ENCODE measurements at regions not wholly inside any gene's neighbourhood (a gene's known extent, or its start where the extent isn't known, plus 50 kb on each side); places are given as distances from the start of the nearest gene placed in this dataset.

DNA sequence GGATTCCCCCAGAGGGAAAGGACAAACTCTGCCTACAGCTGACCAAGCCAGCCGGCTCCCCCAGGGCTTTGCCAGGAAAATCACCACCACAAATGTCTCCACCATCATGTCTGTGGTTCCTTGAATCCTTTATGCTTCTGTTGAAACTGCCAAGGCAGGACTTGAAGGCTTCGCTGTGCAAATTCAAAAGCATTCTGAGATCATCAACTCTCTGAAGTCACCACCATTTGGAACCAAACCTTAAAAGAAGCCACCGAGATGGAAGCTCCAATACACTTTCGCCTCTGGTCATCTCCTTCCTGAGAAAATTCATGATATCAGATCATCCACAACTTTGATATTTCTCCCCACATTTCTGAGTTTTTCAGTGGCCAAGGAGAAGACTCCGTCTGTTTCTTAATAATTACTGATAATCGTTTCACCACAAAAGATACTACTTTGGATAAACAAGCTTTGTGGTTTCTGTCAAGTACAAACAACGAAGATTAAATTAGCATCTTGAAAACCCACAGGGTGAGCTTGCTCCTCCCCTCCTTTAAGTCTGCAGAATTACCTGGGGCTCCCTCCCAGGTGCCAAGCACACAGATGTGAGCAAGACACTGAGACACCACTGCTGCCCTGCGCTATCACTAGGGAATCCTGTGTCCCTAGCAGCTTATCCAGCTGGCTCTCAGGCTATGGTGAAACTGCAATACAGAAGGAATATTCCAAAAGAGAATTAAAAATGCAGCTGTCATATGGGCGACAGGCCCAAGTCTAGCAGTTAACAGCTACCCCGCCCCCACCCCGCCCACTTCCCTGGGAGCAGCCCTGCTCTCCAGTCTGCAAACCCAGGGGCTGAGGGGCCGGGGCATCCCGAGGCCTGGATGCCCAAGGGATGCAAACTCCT is 125.0 kb upstream of the TBL1X start (continued):
- TF ChIP-seq, protein P1, sequence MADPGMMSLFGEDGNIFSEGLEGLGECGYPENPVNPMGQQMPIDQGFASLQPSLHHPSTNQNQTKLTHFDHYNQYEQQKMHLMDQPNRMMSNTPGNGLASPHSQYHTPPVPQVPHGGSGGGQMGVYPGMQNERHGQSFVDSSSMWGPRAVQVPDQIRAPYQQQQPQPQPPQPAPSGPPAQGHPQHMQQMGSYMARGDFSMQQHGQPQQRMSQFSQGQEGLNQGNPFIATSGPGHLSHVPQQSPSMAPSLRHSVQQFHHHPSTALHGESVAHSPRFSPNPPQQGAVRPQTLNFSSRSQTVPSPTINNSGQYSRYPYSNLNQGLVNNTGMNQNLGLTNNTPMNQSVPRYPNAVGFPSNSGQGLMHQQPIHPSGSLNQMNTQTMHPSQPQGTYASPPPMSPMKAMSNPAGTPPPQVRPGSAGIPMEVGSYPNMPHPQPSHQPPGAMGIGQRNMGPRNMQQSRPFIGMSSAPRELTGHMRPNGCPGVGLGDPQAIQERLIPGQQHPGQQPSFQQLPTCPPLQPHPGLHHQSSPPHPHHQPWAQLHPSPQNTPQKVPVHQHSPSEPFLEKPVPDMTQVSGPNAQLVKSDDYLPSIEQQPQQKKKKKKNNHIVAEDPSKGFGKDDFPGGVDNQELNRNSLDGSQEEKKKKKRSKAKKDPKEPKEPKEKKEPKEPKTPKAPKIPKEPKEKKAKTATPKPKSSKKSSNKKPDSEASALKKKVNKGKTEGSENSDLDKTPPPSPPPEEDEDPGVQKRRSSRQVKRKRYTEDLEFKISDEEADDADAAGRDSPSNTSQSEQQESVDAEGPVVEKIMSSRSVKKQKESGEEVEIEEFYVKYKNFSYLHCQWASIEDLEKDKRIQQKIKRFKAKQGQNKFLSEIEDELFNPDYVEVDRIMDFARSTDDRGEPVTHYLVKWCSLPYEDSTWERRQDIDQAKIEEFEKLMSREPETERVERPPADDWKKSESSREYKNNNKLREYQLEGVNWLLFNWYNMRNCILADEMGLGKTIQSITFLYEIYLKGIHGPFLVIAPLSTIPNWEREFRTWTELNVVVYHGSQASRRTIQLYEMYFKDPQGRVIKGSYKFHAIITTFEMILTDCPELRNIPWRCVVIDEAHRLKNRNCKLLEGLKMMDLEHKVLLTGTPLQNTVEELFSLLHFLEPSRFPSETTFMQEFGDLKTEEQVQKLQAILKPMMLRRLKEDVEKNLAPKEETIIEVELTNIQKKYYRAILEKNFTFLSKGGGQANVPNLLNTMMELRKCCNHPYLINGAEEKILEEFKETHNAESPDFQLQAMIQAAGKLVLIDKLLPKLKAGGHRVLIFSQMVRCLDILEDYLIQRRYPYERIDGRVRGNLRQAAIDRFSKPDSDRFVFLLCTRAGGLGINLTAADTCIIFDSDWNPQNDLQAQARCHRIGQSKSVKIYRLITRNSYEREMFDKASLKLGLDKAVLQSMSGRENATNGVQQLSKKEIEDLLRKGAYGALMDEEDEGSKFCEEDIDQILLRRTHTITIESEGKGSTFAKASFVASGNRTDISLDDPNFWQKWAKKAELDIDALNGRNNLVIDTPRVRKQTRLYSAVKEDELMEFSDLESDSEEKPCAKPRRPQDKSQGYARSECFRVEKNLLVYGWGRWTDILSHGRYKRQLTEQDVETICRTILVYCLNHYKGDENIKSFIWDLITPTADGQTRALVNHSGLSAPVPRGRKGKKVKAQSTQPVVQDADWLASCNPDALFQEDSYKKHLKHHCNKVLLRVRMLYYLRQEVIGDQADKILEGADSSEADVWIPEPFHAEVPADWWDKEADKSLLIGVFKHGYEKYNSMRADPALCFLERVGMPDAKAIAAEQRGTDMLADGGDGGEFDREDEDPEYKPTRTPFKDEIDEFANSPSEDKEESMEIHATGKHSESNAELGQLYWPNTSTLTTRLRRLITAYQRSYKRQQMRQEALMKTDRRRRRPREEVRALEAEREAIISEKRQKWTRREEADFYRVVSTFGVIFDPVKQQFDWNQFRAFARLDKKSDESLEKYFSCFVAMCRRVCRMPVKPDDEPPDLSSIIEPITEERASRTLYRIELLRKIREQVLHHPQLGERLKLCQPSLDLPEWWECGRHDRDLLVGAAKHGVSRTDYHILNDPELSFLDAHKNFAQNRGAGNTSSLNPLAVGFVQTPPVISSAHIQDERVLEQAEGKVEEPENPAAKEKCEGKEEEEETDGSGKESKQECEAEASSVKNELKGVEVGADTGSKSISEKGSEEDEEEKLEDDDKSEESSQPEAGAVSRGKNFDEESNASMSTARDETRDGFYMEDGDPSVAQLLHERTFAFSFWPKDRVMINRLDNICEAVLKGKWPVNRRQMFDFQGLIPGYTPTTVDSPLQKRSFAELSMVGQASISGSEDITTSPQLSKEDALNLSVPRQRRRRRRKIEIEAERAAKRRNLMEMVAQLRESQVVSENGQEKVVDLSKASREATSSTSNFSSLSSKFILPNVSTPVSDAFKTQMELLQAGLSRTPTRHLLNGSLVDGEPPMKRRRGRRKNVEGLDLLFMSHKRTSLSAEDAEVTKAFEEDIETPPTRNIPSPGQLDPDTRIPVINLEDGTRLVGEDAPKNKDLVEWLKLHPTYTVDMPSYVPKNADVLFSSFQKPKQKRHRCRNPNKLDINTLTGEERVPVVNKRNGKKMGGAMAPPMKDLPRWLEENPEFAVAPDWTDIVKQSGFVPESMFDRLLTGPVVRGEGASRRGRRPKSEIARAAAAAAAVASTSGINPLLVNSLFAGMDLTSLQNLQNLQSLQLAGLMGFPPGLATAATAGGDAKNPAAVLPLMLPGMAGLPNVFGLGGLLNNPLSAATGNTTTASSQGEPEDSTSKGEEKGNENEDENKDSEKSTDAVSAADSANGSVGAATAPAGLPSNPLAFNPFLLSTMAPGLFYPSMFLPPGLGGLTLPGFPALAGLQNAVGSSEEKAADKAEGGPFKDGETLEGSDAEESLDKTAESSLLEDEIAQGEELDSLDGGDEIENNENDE (IDR thresholded peaks at IDR 0.05; ENCODE audit: insufficient replicate concordance, low read length) = no peak
- TF ChIP-seq, protein P2, sequence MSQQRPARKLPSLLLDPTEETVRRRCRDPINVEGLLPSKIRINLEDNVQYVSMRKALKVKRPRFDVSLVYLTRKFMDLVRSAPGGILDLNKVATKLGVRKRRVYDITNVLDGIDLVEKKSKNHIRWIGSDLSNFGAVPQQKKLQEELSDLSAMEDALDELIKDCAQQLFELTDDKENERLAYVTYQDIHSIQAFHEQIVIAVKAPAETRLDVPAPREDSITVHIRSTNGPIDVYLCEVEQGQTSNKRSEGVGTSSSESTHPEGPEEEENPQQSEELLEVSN (IDR thresholded peaks at IDR 0.05) = no peak
- TF ChIP-seq SP1 (IDR thresholded peaks at IDR 0.05; ENCODE audit: low read depth, low read length) (no peak), SRF (IDR thresholded peaks at IDR 0.05; ENCODE audit: low read depth, low read length) (no peak), CEBPB (IDR thresholded peaks at IDR 0.05; ENCODE audit: low read depth, low read length) (no peak), ASH2L (IDR thresholded peaks at IDR 0.05; ENCODE audit: low read length) (no peak)
- TF ChIP-seq, protein P3, sequence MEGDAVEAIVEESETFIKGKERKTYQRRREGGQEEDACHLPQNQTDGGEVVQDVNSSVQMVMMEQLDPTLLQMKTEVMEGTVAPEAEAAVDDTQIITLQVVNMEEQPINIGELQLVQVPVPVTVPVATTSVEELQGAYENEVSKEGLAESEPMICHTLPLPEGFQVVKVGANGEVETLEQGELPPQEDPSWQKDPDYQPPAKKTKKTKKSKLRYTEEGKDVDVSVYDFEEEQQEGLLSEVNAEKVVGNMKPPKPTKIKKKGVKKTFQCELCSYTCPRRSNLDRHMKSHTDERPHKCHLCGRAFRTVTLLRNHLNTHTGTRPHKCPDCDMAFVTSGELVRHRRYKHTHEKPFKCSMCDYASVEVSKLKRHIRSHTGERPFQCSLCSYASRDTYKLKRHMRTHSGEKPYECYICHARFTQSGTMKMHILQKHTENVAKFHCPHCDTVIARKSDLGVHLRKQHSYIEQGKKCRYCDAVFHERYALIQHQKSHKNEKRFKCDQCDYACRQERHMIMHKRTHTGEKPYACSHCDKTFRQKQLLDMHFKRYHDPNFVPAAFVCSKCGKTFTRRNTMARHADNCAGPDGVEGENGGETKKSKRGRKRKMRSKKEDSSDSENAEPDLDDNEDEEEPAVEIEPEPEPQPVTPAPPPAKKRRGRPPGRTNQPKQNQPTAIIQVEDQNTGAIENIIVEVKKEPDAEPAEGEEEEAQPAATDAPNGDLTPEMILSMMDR (IDR thresholded peaks at IDR 0.05; ENCODE audit: control extremely low read depth in 1 of 3, insufficient read depth in 1 of 3, low read depth in 1 of 3, low read length in 3 of 3) = no peak
